H9 (cell line): ENCODE measurements at regions not wholly inside any gene's neighbourhood (a gene's known extent, or its start where the extent isn't known, plus 50 kb on each side); places are given as distances from the start of the nearest gene placed in this dataset.

Experiments
- DNase-seq: peaks from one replicate; pipeline ENCODE4 v3.0.0-alpha.2; 2017
- H2AFZ ChIP-seq: one replicate; pipeline ENCODE4 v1.6.1; 2013; ENCODE audit warnings: mild to moderate bottlenecking, low read length, control low read depth, moderate library complexity
- H2AK5ac ChIP-seq: 2 replicates; pipeline ENCODE4 v1.6.1; 2013; ENCODE audit warnings: low read length, control low read depth, mixed read lengths; ENCODE audit not compliant: insufficient read length
- H2BK120ac ChIP-seq: one replicate; pipeline ENCODE4 v1.6.1; 2013; ENCODE audit warnings: low read depth, mild to moderate bottlenecking, low read length, control low read depth, inconsistent platforms; ENCODE audit not compliant: poor library complexity, severe bottlenecking
- H2BK12ac ChIP-seq: 2 replicates; pipeline ENCODE4 v1.6.1; 2013; ENCODE audit warnings: low read length, control low read depth, mixed read lengths, low read depth; ENCODE audit not compliant: insufficient read length
- H2BK15ac ChIP-seq: 2 replicates; pipeline ENCODE4 v1.6.1; 2013; ENCODE audit warnings: low read depth, low read length, control low read depth
- H2BK20ac ChIP-seq: one replicate; pipeline ENCODE4 v1.6.1; 2013; ENCODE audit warnings: low read depth, mild to moderate bottlenecking, low read length, control low read depth, inconsistent platforms; ENCODE audit not compliant: poor library complexity, severe bottlenecking
- H2BK5ac ChIP-seq: 2 replicates; pipeline ENCODE4 v1.6.1; 2013; ENCODE audit warnings: low read length, control low read depth, mixed read lengths; ENCODE audit not compliant: insufficient read length
- H3K14ac ChIP-seq: 2 replicates; pipeline ENCODE4 v1.6.1; 2013; ENCODE audit warnings: low read length, control low read depth; ENCODE audit not compliant: insufficient read depth
- H3K18ac ChIP-seq: 2 replicates; pipeline ENCODE4 v1.6.1; 2013; ENCODE audit warnings: low read depth, mild to moderate bottlenecking, mixed read lengths, low read length, control low read depth; ENCODE audit not compliant: insufficient read length
- H3K23ac ChIP-seq: 2 replicates; pipeline ENCODE4 v1.6.1; 2013; ENCODE audit warnings: low read length, control low read depth, mixed read lengths, low read depth; ENCODE audit not compliant: insufficient read length
- H3K23me2 ChIP-seq: 2 replicates; pipeline ENCODE4 v1.6.1; 2013; ENCODE audit warnings: low read depth, mild to moderate bottlenecking, mixed read lengths, low read length, control low read depth; ENCODE audit not compliant: insufficient read length, poor library complexity, severe bottlenecking
- H3K27ac ChIP-seq: 2 replicates; pipeline ENCODE4 v1.5.1; 2013; ENCODE audit warnings: low read length, control low read depth, mixed read lengths, low read depth; ENCODE audit not compliant: insufficient read length
- H3K27me3 ChIP-seq: 2 replicates; pipeline ENCODE4 v1.6.1; 2013; ENCODE audit warnings: low read length, control low read depth, inconsistent platforms; ENCODE audit not compliant: insufficient read depth
- H3K4ac ChIP-seq: 2 replicates; pipeline ENCODE4 v1.6.1; 2013; ENCODE audit warnings: low read depth, mild to moderate bottlenecking, control low read depth, inconsistent platforms, low read length, moderate library complexity
- H3K4me1 ChIP-seq: 2 replicates; pipeline ENCODE4 v1.6.1; 2013; ENCODE audit warnings: low read length, control low read depth, inconsistent platforms; ENCODE audit not compliant: insufficient read depth
- H3K4me2 ChIP-seq: 2 replicates; pipeline ENCODE4 v1.6.1; 2013; ENCODE audit warnings: low read length, control low read depth, mixed read lengths; ENCODE audit not compliant: insufficient read length, insufficient read depth
- H3K56ac ChIP-seq: 2 replicates; pipeline ENCODE4 v1.6.1; 2013; ENCODE audit warnings: low read depth, mild to moderate bottlenecking, mixed read lengths, low read length, control low read depth; ENCODE audit not compliant: insufficient read length
- H3K79me1 ChIP-seq: 2 replicates; pipeline ENCODE4 v1.6.1; 2013; ENCODE audit warnings: low read depth, mild to moderate bottlenecking, moderate library complexity, low read length, control low read depth, inconsistent platforms; ENCODE audit not compliant: insufficient read depth, poor library complexity, severe bottlenecking
- H3K79me2 ChIP-seq: 2 replicates; pipeline ENCODE4 v1.6.1; 2013; ENCODE audit warnings: low read length, control low read depth, inconsistent platforms; ENCODE audit not compliant: insufficient read depth
- H3K9ac ChIP-seq: 2 replicates; pipeline ENCODE4 v1.6.1; 2013; ENCODE audit warnings: low read length, control low read depth, mixed read lengths; ENCODE audit not compliant: insufficient read length; ENCODE audit errors: extremely low read depth
- H3K9me3 ChIP-seq: one replicate; pipeline ENCODE4 v1.6.1; 2013; ENCODE audit warnings: low read depth, low read length, inconsistent platforms; ENCODE audit not compliant: control insufficient read depth
- H3T11ph ChIP-seq: one replicate; pipeline ENCODE4 v1.6.1; 2013; ENCODE audit warnings: mild to moderate bottlenecking, low read length, control low read depth, inconsistent platforms
- H4K20me1 ChIP-seq: one replicate; pipeline ENCODE4 v1.6.1; 2013; ENCODE audit not compliant: control insufficient read depth, insufficient read length, insufficient read depth
- H4K5ac ChIP-seq: 2 replicates; pipeline ENCODE4 v1.6.1; 2013; ENCODE audit warnings: low read depth, mild to moderate bottlenecking, mixed read lengths, low read length, control low read depth; ENCODE audit not compliant: insufficient read length
- H4K8ac ChIP-seq: replicated peaks from 2 replicates; pipeline ENCODE4 v1.6.1; 2013; ENCODE audit warnings: low read length, control low read depth, mixed read lengths, low read depth; ENCODE audit not compliant: insufficient read length
- H4K91ac ChIP-seq: 2 replicates; pipeline ENCODE4 v1.6.1; 2013; ENCODE audit warnings: low read depth, mild to moderate bottlenecking, moderate library complexity, mixed read lengths, low read length, control low read depth; ENCODE audit not compliant: insufficient read length
- H3K27ac Mint-ChIP-seq, 3 experiments: 2 replicates in 2 of 3; 3 replicates in 1 of 3; pipeline ENCODE4 v1.8.0; 2020 to 2021; ENCODE audit warnings: mixed read lengths in 3 of 3, mild to moderate bottlenecking in 1 of 3, moderate library complexity in 1 of 3
- H3K27me3 Mint-ChIP-seq: 2 replicates; pipeline ENCODE4 v1.8.0; 2021; ENCODE audit warnings: low read depth, mild to moderate bottlenecking, moderate library complexity, mixed read lengths
- H3K36me3 Mint-ChIP-seq, 3 experiments: 2 replicates in 2 of 3; 3 replicates in 1 of 3; pipeline ENCODE4 v1.8.0; 2020 to 2021; ENCODE audit warnings: low read depth in 3 of 3, mixed read lengths in 3 of 3; ENCODE audit not compliant: insufficient read depth in 1 of 3
- H3K4me1 Mint-ChIP-seq, 2 experiments: 2 replicates each; pipeline ENCODE4 v1.8.0; 2020; ENCODE audit warnings: mixed read lengths in 2 of 2
- H3K4me3 Mint-ChIP-seq, 2 experiments: 2 replicates in 1 of 2; 3 replicates in 1 of 2; pipeline ENCODE4 v1.8.0; 2020 to 2021; ENCODE audit warnings: mild to moderate bottlenecking in 2 of 2, mixed read lengths in 2 of 2, moderate library complexity in 1 of 2
- H3K9me3 Mint-ChIP-seq, 2 experiments: 2 replicates in 1 of 2; 3 replicates in 1 of 2; pipeline ENCODE4 v1.8.0; 2020; ENCODE audit warnings: mild to moderate bottlenecking in 2 of 2, mixed read lengths in 2 of 2, moderate library complexity in 1 of 2
- CTCF ChIP-seq: fragments of 200-600 bp; sonication (generic); conservative IDR thresholded peaks from 3 replicates; pipeline ENCODE4 v1.8.0; 2021; ENCODE audit warnings: antibody characterized with exemption, mild to moderate bottlenecking
- WGBS: extraction: QIAGEN DNeasy Blood & Tissue Kit; methylation state at CpG from one replicate; pipeline ENCODE4 v1.1.7; 2013; ENCODE audit warnings: missing lambda C conversion rate, low lambda C conversion rate, mixed read lengths; ENCODE audit not compliant: insufficient read length; ENCODE audit errors: extremely low coverage; 5-methylcytosine and 5-hydroxymethylcytosine counted together

- Mint-ChIP-seq H3K36me3 (no peaks in the 10 kb centered on the region), H3K9me3 (no peaks in the 10 kb centered on the region), H3K4me1 (no peaks in the 10 kb centered on the region), H3K4me3 (no peak overlapping the region), H3K27ac (no peak overlapping the region), H3K27me3 (no peaks in the 10 kb centered on the region)
- Histone ChIP-seq H2BK12ac (no peak overlapping the region), H4K8ac (no peak overlapping the region), H3K14ac (no peak overlapping the region), H2BK5ac (no peak overlapping the region), H3K18ac (no peak overlapping the region), H3K4me2 (no peak overlapping the region), H3K27me3 (no peaks in the 10 kb centered on the region), H3K23me2 (no peaks in the 10 kb centered on the region), H3K79me2 (no peaks in the 10 kb centered on the region), H3K27ac (no peak overlapping the region), H4K91ac (no peak overlapping the region), H3K9me3 (no peaks in the 10 kb centered on the region), H3K56ac (no peak overlapping the region), H3K9ac (no peak overlapping the region), H4K5ac (no peak overlapping the region), H2BK20ac (no peak overlapping the region), H3K79me1 (no peaks in the 10 kb centered on the region), H2BK15ac (no peak overlapping the region), H3K4ac (no peak overlapping the region), H3K23ac (no peak overlapping the region), H2AFZ (no peak overlapping the region), H2AK5ac (no peak overlapping the region), H4K20me1 (no peaks in the 10 kb centered on the region), H3K4me1 (no peaks in the 10 kb centered on the region), H3T11ph (no peak overlapping the region), H2BK120ac (no peak overlapping the region)
- no peak for TF ChIP-seq CTCF
- no peak for DNase-seq
- WGBS = no CpG with 5 or more reads among the region's 2 CpGs
Observed at GRCh38 chr20:40892642-40893041, 136.0 kb upstream of the TOP1 start.
